GM19099 (cell line): ENCODE measurements at regions not wholly inside any gene's neighbourhood (a gene's known extent, or its start where the extent isn't known, plus 50 kb on each side); places are given as distances from the start of the nearest gene placed in this dataset.

Experiments used
- POLR2A ChIP-seq: IDR thresholded peaks from 3 replicates; pipeline ENCODE4 v1.6.1; 2011; ENCODE audit warnings: low read depth; ENCODE audit not compliant: insufficient read length; ENCODE audit errors: extremely low read depth

DNA sequence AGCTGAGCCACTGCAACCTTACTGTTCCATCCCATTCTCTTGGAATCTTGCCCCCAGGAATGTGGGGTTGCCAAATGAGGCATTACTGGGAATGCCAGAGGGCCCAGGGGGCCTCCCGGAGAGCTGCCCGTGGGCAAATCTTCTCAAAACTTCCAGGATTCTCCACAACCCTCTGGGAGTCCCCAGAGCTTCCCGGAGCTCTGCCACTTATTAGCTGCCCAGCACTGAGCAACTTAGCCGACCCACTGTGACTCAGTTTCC is 306.0 kb downstream of the FOXL1 start:
- no peak for TF ChIP-seq POLR2A

DNA sequence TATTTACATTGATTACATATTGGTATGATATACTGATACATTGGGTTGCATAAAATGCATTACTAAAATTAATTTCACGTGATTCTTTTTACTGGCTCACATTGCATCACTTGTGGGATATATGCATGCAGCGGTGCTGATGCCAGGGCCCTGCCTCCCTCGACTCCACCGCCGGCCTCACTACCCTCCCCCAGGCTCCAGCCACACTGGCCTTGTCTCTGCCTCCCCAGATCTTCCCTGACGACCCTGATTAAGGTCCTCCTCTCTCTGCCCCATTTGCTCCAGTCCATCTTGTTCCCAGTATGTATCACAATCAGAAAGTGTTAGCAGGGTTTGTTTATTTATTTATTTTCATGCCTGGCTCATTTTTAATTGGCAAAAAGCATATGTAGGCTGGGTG is 306.8 kb downstream of the FOXL1 start:
- TF ChIP-seq POLR2A: no peak

DNA sequence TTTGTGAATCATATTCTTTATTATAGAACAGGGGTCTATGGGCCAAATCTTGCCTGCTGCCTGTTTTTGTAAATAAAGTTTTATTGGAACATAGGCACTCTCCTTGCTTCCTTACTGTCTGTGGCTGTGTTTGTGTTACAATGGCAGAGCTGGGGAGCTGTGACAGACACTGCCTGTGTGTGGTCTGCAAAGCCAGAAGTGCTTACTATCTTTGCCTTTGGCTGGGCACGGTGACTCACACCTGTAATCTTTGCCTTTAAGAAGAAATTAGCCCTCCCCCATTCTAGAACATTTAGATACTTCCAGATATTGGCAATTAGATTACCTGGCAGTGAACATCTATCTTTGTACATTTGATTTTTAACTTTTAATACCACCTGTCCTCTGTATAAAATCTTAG is 308.3 kb downstream of the FOXL1 start:
- no peak for TF ChIP-seq POLR2A

DNA sequence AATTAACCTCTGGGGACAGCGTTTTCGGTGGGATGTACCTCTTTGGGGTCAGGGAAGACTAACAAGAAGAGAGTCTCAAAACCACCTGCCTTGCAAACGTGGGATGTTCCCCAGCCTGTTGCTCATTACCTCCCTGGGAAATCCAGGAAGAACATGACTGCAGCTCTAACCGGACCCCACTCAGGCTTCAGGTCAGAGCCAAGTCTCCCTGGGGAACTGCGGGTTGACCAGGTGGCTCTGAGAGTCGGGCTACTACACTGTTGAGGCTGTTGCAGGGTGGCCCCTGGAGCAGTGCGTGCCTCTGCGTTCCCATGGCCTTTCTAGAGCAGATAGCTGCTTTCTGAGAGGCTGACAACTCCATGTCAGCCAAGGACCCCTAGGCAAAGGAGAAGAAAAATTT is 309.1 kb downstream of the FOXL1 start:
- no peak for TF ChIP-seq POLR2A

DNA sequence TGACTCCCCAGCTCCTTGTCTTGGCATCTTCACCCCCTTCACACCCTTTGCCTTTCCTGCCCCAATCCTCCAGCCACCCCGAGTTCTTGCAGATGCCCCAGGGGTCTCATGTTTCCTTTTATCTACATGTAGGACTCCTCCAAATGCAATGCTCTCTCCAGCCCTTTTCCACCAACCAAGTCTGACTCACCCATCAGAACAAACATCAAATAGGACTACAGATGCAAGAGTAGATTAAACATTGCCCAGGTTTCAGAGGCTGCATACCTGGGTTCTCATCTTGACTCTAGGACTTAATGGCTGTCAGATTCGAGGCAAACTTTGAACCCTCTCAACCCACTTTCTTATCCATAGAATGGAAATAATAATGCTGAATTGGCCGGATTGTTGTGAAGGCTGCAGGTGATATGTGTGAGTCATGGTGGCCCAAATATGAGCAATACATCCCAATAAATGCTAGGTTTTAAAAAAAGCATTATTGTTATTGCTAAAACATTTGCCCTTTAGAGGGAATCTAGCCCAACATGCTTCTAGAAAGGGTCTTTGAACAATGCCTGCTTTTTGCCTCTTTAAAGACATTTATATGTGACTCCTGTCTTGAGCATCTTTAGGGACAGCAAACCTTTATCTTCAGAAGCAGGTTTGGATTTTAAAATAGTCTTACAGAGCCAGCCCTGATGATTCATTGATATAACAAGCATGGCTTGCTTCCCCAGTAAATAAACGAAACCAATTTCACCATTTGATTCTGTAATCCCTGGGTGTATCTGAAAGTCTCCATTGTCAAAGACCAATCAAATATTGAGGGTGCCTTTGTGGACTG is 310.1 kb downstream of the FOXL1 start:
- TF ChIP-seq POLR2A: no peak

DNA sequence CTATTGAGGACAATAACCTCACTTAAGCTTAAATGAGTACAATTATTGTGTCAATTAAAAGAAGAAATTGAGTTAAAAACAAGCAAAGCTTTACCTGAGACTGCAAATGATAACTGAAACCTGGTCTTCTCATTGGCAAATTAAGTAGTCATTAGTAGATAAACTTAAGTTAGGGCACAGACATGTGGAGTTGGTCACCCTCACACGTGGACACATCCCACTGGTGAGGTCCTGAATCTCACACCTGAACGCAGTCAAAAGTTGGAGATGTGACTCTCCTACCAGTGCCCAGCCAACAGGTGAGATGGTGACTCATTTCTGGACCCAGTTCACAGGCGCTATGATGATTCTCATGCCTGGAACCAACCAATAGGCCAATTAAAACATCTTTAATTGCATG is 311.6 kb downstream of the FOXL1 start:
- TF ChIP-seq POLR2A: no peak

DNA sequence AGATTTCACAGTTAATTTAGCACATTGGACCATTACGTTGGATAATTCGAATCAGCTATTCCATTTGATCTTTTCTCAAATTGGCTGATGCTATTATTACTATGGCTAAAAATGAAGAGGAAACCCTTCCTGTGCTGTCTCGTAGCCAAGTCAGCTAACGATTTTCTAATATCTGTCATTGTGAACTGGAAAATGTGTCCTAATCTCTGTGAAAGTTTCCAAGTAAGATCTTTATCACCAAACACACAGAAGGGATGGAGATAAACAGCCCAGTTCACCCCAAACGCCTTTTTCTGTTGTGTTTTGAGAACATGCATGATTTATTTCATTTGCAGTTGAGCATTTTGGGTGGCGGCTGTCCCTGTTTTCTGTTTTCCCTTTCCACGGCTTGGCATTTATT is 312.8 kb downstream of the FOXL1 start:
- no peak for TF ChIP-seq POLR2A

DNA sequence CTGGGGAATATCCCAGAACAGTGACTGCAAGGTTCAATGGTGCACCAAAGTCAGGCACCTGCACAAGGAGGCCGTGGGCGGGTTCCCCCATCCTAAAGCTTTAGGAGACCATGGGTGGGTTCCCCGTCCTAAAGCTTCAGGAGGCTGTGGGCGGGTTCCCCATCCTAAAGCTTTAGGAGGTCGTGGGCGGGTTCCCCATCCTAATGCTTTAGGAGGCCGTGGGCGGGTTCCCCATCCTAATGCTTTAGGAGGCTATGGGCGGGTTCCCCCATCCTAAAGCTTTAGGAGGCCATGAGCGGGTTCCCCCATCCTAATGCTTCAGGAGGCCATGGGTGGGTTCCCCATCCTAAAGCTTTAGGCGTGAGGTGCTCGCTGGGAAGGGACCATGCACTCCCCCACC is 313.3 kb downstream of the FOXL1 start:
- TF ChIP-seq POLR2A: no peak

DNA sequence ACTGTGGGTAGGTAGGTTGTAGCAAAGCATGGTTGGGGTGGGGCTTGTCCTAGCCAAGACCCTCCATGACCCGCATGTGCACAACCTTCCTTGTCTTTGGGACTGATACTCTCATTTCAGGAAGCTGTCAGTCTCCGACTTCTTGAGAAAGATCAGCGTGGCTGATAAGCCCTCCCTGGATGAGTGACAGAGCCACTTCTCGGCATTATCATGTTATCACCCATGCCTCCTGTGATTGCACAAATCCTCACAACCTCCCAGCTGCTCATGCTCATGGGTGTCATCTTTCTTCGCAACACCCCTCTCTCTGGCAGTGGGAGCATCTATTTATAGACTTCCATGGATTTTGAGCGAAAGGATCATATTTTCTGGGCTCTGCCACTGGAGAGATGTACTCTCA is 314.2 kb downstream of the FOXL1 start:
- TF ChIP-seq POLR2A: no peak

DNA sequence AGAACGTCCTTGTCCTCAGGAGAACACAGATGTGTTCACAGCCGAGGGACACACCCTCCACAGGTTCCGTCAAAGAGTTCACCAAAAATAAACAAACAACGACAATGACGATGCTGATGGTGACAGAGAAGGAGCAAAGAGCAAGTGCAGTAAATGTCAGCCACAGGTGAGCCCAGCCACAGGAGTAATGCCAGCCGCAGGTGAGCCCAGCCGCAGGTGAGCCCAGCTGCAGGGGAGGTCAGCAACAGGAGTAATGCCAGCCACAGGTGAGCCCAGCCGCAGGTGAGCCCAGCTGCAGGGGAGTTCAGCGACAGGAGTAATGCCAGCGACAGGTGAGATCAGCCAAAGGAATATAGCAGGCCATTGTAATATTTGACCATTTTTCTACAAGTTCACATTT is 315.2 kb downstream of the FOXL1 start:
- no peak for TF ChIP-seq POLR2A

DNA sequence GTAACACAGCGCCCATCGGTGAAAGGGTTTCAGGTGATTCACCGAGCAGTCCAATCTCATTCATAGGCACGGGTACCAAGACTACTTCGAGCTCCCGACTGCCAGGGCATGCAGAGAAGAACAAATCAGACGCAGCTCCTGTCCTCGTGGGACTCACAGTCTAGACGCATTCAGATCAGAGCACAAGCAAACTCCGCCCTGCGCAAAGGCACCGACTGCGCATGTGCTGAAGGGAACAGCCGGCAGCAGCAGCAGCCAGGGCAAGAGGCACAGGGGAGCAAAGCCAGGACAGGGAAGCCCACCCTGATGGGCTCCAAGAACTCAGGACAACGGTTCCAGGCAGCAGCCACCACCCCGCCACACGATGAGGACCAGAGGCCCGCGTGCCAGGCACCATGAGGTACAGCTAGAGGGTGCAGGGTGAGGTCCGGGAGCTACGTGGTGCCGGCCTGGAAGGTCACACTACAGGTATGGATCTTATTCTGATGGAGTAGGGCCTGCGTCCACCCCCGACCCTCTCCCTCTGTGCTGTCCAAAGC is 315.7 kb downstream of the FOXL1 start:
- no peak for TF ChIP-seq POLR2A

DNA sequence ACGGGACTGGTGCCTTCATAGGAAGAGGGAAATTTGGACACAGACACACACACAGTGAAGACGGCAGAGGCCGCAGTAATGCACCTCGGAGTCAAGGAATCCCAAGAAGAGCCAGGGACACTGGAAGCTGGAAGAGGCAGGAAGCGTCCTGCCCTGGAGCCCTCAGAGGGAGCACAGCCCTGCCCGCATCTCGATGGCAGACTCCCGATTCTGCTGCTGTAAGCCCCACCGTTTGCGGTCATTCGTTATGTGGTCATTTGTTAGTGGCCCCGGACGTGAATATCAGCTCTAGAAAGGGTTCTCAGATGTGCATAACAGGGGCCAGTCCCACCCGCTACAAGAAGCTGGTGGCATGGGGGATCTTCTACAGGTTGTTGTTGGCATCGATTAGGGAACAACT is 316.6 kb downstream of the FOXL1 start:
- TF ChIP-seq POLR2A: no peak

DNA sequence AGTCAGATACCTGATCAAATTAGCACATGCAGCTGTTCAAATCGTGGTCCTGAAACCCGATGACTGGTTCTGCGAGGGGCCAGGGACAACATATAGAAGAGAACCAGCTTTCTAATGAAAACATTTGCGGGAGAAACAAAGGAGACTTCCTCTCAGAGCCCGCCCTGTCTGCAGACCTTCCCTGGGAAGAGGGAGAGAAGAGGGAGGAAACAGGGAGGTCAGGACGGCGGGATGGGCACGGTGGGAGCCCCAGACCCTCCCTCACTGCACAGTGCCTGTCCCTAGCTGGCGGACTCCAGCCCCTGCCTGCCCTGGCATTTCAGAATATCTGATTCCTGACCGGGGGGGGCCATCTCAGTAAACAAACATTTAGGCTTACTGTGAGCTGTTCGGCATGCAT is 317.3 kb downstream of the FOXL1 start:
- TF ChIP-seq POLR2A: no peak

DNA sequence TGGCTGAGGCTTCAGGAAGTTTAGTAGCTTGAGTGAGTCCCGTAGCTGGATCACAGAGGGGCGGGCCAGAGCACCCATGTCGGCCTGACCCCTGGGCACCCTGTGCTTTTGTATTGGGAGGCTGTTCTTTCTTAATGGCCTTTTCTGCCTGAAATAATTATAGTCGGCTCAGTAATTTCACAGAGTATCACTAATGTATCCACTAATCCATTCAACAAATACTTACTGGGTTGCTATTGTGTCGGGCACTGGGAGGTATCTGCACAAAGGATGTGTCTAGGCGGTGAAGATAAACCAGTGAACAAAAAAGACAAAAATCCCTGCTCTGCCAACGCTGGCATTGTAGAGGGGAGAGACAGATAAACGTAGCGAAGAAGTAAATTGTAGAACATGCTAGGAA is 318.6 kb downstream of the FOXL1 start:
- no peak for TF ChIP-seq POLR2A

DNA sequence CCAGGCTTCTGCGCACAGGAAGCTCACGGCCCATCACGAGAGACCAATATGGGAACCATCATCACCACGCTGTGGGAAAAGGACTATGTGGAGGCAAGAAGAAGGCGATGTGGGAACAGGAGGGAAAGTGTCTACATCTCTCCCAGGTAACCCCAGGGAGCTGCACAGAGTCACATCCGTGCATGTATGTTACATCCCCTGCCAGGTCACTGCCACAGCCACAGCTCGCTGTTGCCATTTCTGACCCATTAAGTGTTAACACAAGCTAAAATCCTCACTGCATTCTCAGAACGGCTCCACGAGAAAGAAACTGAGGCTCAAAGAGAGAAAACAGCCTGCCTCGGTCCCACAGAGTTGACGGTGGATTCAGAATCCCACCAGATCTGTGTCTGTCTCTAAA is 319.1 kb downstream of the FOXL1 start:
- TF ChIP-seq POLR2A: no peak

DNA sequence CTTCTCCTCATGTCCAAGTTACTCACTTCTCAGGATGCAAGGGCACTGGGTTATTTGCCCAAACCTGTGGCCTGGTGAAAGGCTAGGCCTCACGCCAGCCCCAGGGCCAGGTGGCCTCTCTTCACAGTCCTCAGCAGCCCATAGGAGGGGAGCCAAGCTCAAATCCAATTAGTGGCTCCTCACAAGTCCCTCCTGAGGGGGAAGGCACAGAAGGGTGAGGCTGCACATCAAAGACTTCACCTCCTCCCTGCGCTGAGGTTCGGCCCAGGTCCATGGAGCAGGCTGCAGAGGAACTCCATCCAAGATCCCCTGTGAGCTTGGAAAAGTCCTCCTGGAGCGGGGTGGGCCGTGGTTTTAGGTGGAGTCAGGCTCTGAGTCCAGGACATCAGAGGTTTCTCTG is 320.0 kb downstream of the FOXL1 start:
- TF ChIP-seq POLR2A: no peak

DNA sequence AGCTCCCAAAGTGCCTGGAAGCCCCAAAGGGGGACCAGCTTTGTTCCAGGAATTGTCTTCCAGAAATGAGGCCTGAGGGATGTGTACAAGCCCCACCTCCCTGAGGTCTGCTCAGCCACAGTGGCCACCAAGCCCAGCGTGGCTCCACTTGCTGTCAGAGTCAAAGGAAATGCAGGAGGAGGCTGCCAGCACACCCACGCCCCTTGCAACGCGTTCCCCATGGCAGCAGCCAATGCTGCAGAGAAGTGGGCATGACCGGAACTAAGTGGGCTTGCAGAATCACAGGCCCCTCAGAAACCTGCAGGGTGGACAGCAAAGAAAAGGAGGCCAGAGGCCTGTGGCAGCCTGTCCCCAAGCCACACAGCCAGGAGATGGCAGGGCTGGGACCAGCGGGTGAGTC is 320.8 kb downstream of the FOXL1 start:
- TF ChIP-seq POLR2A: no peak
